Naive B cell (primary cell): ENCODE measurements at regions not wholly inside any gene's neighbourhood (a gene's known extent, or its start where the extent isn't known, plus 50 kb on each side); places are given as distances from the start of the nearest gene placed in this dataset.

ENCODE experiments used
- ATAC-seq, 2 donors: fragments of 150-1000 bp; cut with Tn5 transposase; 2 replicates each; pipeline ENCODE4 v1.10.0; 2021; ENCODE audit warnings: low read depth in 2 of 2, mild to moderate bottlenecking in 2 of 2, moderate library complexity in 2 of 2
- DNase-seq: peaks from one replicate; pipeline ENCODE4 v3.0.0; 2022
- H3K27ac Mint-ChIP-seq, 6 donors: one replicate each; pipeline ENCODE4 v1.8.0; 2020 to 2022; ENCODE audit warnings: mild to moderate bottlenecking in 6 of 6, mixed read lengths in 6 of 6, moderate library complexity in 5 of 6, inconsistent platforms in 2 of 6
- H3K27me3 Mint-ChIP-seq, 3 donors: one replicate each; pipeline ENCODE4 v1.8.0; 2021 to 2022; ENCODE audit warnings: mixed read lengths in 3 of 3, mild to moderate bottlenecking in 1 of 3
- H3K36me3 Mint-ChIP-seq, 2 donors: one replicate each; pipeline ENCODE4 v1.8.0; 2020 to 2022; ENCODE audit warnings: mixed read lengths in 2 of 2, inconsistent platforms in 1 of 2, mild to moderate bottlenecking in 1 of 2
- H3K4me1 Mint-ChIP-seq, 3 donors: one replicate each; pipeline ENCODE4 v1.8.0; 2020 to 2022; ENCODE audit warnings: mixed read lengths in 3 of 3, inconsistent platforms in 1 of 3, mild to moderate bottlenecking in 1 of 3, moderate library complexity in 1 of 3
- H3K4me3 Mint-ChIP-seq, 8 donors: one replicate each; pipeline ENCODE4 v1.8.0; 2020 to 2022; ENCODE audit warnings: mild to moderate bottlenecking in 8 of 8, mixed read lengths in 8 of 8, moderate library complexity in 8 of 8, inconsistent platforms in 2 of 8
- H3K9me3 Mint-ChIP-seq, 7 donors: one replicate each; pipeline ENCODE4 v1.8.0; 2020 to 2022; ENCODE audit warnings: mixed read lengths in 7 of 7, mild to moderate bottlenecking in 5 of 7, inconsistent platforms in 2 of 7, moderate library complexity in 1 of 7

GRCh38 chr6:132070356-132070755 is 119.2 kb upstream of the CCN2 start:
- peak overlapping the region in 1 of 8 donors; percentile 76 for H3K4me3 Mint-ChIP-seq

GRCh38 chr6:132068766-132069165 is 117.6 kb upstream of the CCN2 start:
- no peak overlapping the region for H3K4me3 Mint-ChIP-seq
- ATAC-seq (no peak), DNase-seq (no peak)
- H3K4me1 Mint-ChIP-seq = peaks cover 0 to 8% (median 7%) of the 10 kb centered on the region in 3 donors
- H3K27me3 Mint-ChIP-seq = no peaks in the 10 kb centered on the region
- peaks cover 0 to 2% (median 0%) of the 10 kb centered on the region in 7 donors for H3K9me3 Mint-ChIP-seq
- H3K36me3 Mint-ChIP-seq = no peaks in the 10 kb centered on the region
- H3K27ac Mint-ChIP-seq = peak overlapping the region in 1 of 6 donors; percentile 22

More at GRCh38 chr6:132070356-132070755, 119.2 kb upstream of the CCN2 start:
- H3K27ac Mint-ChIP-seq = peak overlapping the region in 1 of 6 donors; percentile 8
- DNase-seq (no peak), ATAC-seq (peak; percentile 51 to 63)
- peaks cover 0 to 12% (median 8%) of the 10 kb centered on the region in 3 donors for H3K4me1 Mint-ChIP-seq
- no peaks in the 10 kb centered on the region for H3K27me3 Mint-ChIP-seq
- H3K36me3 Mint-ChIP-seq = no peaks in the 10 kb centered on the region
- peaks cover 0 to 2% (median 0%) of the 10 kb centered on the region in 7 donors for H3K9me3 Mint-ChIP-seq

- Mint-ChIP-seq H3K27ac (peak overlapping the region in 3 of 6 donors; percentile 4 to 35 (median 20)), H3K36me3 (no peaks in the 10 kb centered on the region), H3K27me3 (no peaks in the 10 kb centered on the region), H3K4me1 (peaks cover 0 to 8% (median 7%) of the 10 kb centered on the region in 3 donors), H3K9me3 (peaks cover 0 to 2% (median 0%) of the 10 kb centered on the region in 7 donors), H3K4me3 (peak overlapping the region in 1 of 8 donors; percentile 13)
- ATAC-seq (no peak), DNase-seq (no peak)
Measured at GRCh38 chr6:132067286-132067685, 116.1 kb upstream of the CCN2 start.

GRCh38 chr6:132065556-132065955 is 114.4 kb upstream of the CCN2 start:
- DNase-seq (no peak), ATAC-seq (no peak)
- Mint-ChIP-seq H3K27ac (peak overlapping the region in 4 of 6 donors; percentile 2 to 84 (median 14)), H3K4me3 (no peak overlapping the region), H3K27me3 (no peaks in the 10 kb centered on the region), H3K9me3 (peaks cover 0 to 2% (median 0%) of the 10 kb centered on the region in 7 donors), H3K4me1 (peaks cover 0 to 8% (median 7%) of the 10 kb centered on the region in 3 donors), H3K36me3 (no peaks in the 10 kb centered on the region)

GRCh38 chr6:132063738-132064137 is 112.6 kb upstream of the CCN2 start:
- peak overlapping the region in 1 of 6 donors; percentile 3 for H3K27ac Mint-ChIP-seq
- no peak for DNase-seq
- no peak for ATAC-seq
- H3K9me3 Mint-ChIP-seq = peaks cover 0 to 2% (median 0%) of the 10 kb centered on the region in 7 donors
- no peak overlapping the region for H3K4me3 Mint-ChIP-seq
- no peaks in the 10 kb centered on the region for H3K36me3 Mint-ChIP-seq
- H3K27me3 Mint-ChIP-seq = no peaks in the 10 kb centered on the region
- H3K4me1 Mint-ChIP-seq = peaks cover 0 to 7% (median 5%) of the 10 kb centered on the region in 3 donors

- ATAC-seq = no peak
- Mint-ChIP-seq H3K27ac (no peak overlapping the region), H3K9me3 (peaks cover 0 to 2% (median 0%) of the 10 kb centered on the region in 7 donors), H3K4me1 (peaks cover 0 to 8% (median 5%) of the 10 kb centered on the region in 3 donors), H3K36me3 (no peaks in the 10 kb centered on the region), H3K4me3 (no peak overlapping the region), H3K27me3 (no peaks in the 10 kb centered on the region)
- DNase-seq = no peak
Measured at GRCh38 chr6:132063204-132063603, 112.0 kb upstream of the CCN2 start.

GRCh38 chr6:132062626-132063025 is 111.5 kb upstream of the CCN2 start:
- DNase-seq = no peak
- Mint-ChIP-seq H3K27me3 (no peaks in the 10 kb centered on the region), H3K9me3 (peaks cover 0 to 2% (median 0%) of the 10 kb centered on the region in 7 donors), H3K36me3 (no peaks in the 10 kb centered on the region), H3K4me1 (peaks cover 0 to 14% (median 5%) of the 10 kb centered on the region in 3 donors), H3K27ac (no peak overlapping the region), H3K4me3 (no peak overlapping the region)
- ATAC-seq = no peak

GRCh38 chr6:132061381-132061780 is 110.2 kb upstream of the CCN2 start:
- Mint-ChIP-seq H3K27me3 (no peaks in the 10 kb centered on the region), H3K27ac (no peak overlapping the region), H3K4me3 (no peak overlapping the region), H3K9me3 (peaks cover 4 to 10% (median 8%) of the 10 kb centered on the region in 7 donors), H3K36me3 (peaks cover 0 to 6% of the 10 kb centered on the region in 2 donors), H3K4me1 (peaks cover 0 to 7% (median 0%) of the 10 kb centered on the region in 3 donors)
- DNase-seq (no peak), ATAC-seq (no peak)

GRCh38 chr6:132060591-132060990 is 109.4 kb upstream of the CCN2 start:
- DNase-seq (no peak), ATAC-seq (no peak)
- Mint-ChIP-seq H3K36me3 (peaks cover 0 to 6% of the 10 kb centered on the region in 2 donors), H3K4me3 (no peak overlapping the region), H3K9me3 (peaks cover 4 to 14% (median 8%) of the 10 kb centered on the region in 7 donors), H3K27me3 (no peaks in the 10 kb centered on the region), H3K4me1 (peaks cover 0 to 7% (median 0%) of the 10 kb centered on the region in 3 donors), H3K27ac (no peak overlapping the region)

GRCh38 chr6:132058975-132059374 is 107.8 kb upstream of the CCN2 start:
- Mint-ChIP-seq H3K4me3 (no peak overlapping the region), H3K36me3 (peaks cover 0 to 6% of the 10 kb centered on the region in 2 donors), H3K27ac (peak overlapping the region in 1 of 6 donors; percentile 4), H3K4me1 (peaks cover 0 to 7% (median 0%) of the 10 kb centered on the region in 3 donors), H3K9me3 (peaks cover 4 to 18% (median 9%) of the 10 kb centered on the region in 7 donors), H3K27me3 (no peaks in the 10 kb centered on the region)
- ATAC-seq = peak; percentile 16 to 53
- DNase-seq = no peak

- Mint-ChIP-seq H3K4me3 (no peak overlapping the region), H3K36me3 (peaks cover 0 to 6% of the 10 kb centered on the region in 2 donors), H3K4me1 (peaks cover 0 to 7% (median 0%) of the 10 kb centered on the region in 3 donors), H3K27ac (peak overlapping the region in 1 of 6 donors; percentile 64), H3K9me3 (peaks cover 4 to 18% (median 9%) of the 10 kb centered on the region in 7 donors), H3K27me3 (no peaks in the 10 kb centered on the region)
- ATAC-seq (no peak), DNase-seq (no peak)
Measured at GRCh38 chr6:132054525-132054924, 103.4 kb upstream of the CCN2 start.

- H3K27me3 Mint-ChIP-seq = no peaks in the 10 kb centered on the region
- peaks cover 0 to 7% (median 0%) of the 10 kb centered on the region in 3 donors for H3K4me1 Mint-ChIP-seq
- no peak for ATAC-seq
Measured at GRCh38 chr6:132053511-132053910, 102.3 kb upstream of the CCN2 start.

GRCh38 chr6:132052096-132052495 is 100.9 kb upstream of the CCN2 start:
- H3K9me3 Mint-ChIP-seq = peaks cover 1 to 15% (median 6%) of the 10 kb centered on the region in 7 donors
- no peak for DNase-seq
- H3K36me3 Mint-ChIP-seq = peaks cover 0 to 6% of the 10 kb centered on the region in 2 donors
- H3K27ac Mint-ChIP-seq = no peak overlapping the region
- H3K4me1 Mint-ChIP-seq = no peaks in the 10 kb centered on the region
- no peak overlapping the region for H3K4me3 Mint-ChIP-seq
- ATAC-seq = no peak
- no peaks in the 10 kb centered on the region for H3K27me3 Mint-ChIP-seq

More at GRCh38 chr6:132053511-132053910, 102.3 kb upstream of the CCN2 start:
- peaks cover 0 to 6% of the 10 kb centered on the region in 2 donors for H3K36me3 Mint-ChIP-seq
- peaks cover 4 to 18% (median 9%) of the 10 kb centered on the region in 7 donors for H3K9me3 Mint-ChIP-seq
- no peak overlapping the region for H3K27ac Mint-ChIP-seq
- no peak overlapping the region for H3K4me3 Mint-ChIP-seq
- no peak for DNase-seq

GRCh38 chr6:132045877-132046276 is 94.7 kb upstream of the CCN2 start:
- no peaks in the 10 kb centered on the region for H3K4me1 Mint-ChIP-seq
- no peak overlapping the region for H3K27ac Mint-ChIP-seq
- no peaks in the 10 kb centered on the region for H3K27me3 Mint-ChIP-seq
- ATAC-seq (no peak), DNase-seq (no peak)
- peaks cover 0 to 4% of the 10 kb centered on the region in 2 donors for H3K36me3 Mint-ChIP-seq
- no peak overlapping the region for H3K4me3 Mint-ChIP-seq
- H3K9me3 Mint-ChIP-seq = peaks cover 0 to 4% (median 0%) of the 10 kb centered on the region in 7 donors
